ENCODE measurements at regions not wholly inside any gene's neighbourhood (a gene's known extent, or its start where the extent isn't known, plus 50 kb on each side); places are given as distances from the start of the nearest gene placed in this dataset.

GRCh38 chr9:78567693-78568092 is 270.8 kb downstream of the PSAT1 start:
- no peak for DNase-seq

GRCh38 chr9:78568774-78569173 is 271.8 kb downstream of the PSAT1 start:
- DNase-seq, result no peak

- no peak for DNase-seq
Observed at GRCh38 chr9:78572266-78572665, 275.3 kb downstream of the PSAT1 start.

GRCh38 chr9:78573205-78573604 is 276.3 kb downstream of the PSAT1 start:
- no peak for DNase-seq

- no peak for DNase-seq
Observed at GRCh38 chr9:78573669-78574068, 276.7 kb downstream of the PSAT1 start.

- no peak for DNase-seq
Observed at GRCh38 chr9:78574354-78575045, 277.6 kb downstream of the PSAT1 start.

GRCh38 chr9:78575081-78575480 is 278.2 kb downstream of the PSAT1 start:
- no peak for DNase-seq

- DNase-seq, result no peak
Observed at GRCh38 chr9:78575771-78576170, 278.8 kb downstream of the PSAT1 start.

- no peak for DNase-seq
Observed at GRCh38 chr9:78577156-78577906, 280.4 kb downstream of the PSAT1 start.

GRCh38 chr9:78578072-78578471 is 281.1 kb downstream of the PSAT1 start:
- DNase-seq, result no peak

- DNase-seq, result no peak
Observed at GRCh38 chr9:78582821-78583220, 285.9 kb downstream of the PSAT1 start.

- no peak for DNase-seq
Observed at GRCh38 chr9:78584589-78584988, 287.7 kb downstream of the PSAT1 start.

GRCh38 chr9:78585909-78586308 is 289.0 kb downstream of the PSAT1 start:
- no peak for DNase-seq

- no peak for DNase-seq
Observed at GRCh38 chr9:78590068-78590467, 293.1 kb downstream of the PSAT1 start.

GRCh38 chr9:78592811-78593210 is 295.9 kb downstream of the PSAT1 start:
- no peak for DNase-seq

GRCh38 chr9:78595200-78595945 is 298.4 kb downstream of the PSAT1 start:
- DNase-seq, result no peak

- DNase-seq, result no peak
Observed at GRCh38 chr9:78596346-78596745, 299.4 kb downstream of the PSAT1 start.

GRCh38 chr9:78598120-78598519 is 301.2 kb downstream of the PSAT1 start:
- DNase-seq, result no peak

GRCh38 chr9:78599926-78600325 is 303.0 kb downstream of the PSAT1 start:
- DNase-seq, result no peak

- DNase-seq, result no peak
Observed at GRCh38 chr9:78601957-78602565, 305.1 kb downstream of the PSAT1 start.

GRCh38 chr9:78605041-78606000 is 308.4 kb downstream of the PSAT1 start:
- no peak for DNase-seq

GRCh38 chr9:78606001-78606379 is 309.1 kb downstream of the PSAT1 start:
- no peak for DNase-seq
